ENCODE measurements at regions not wholly inside any gene's neighbourhood (a gene's known extent, or its start where the extent isn't known, plus 50 kb on each side); places are given as distances from the start of the nearest gene placed in this dataset.

DNA sequence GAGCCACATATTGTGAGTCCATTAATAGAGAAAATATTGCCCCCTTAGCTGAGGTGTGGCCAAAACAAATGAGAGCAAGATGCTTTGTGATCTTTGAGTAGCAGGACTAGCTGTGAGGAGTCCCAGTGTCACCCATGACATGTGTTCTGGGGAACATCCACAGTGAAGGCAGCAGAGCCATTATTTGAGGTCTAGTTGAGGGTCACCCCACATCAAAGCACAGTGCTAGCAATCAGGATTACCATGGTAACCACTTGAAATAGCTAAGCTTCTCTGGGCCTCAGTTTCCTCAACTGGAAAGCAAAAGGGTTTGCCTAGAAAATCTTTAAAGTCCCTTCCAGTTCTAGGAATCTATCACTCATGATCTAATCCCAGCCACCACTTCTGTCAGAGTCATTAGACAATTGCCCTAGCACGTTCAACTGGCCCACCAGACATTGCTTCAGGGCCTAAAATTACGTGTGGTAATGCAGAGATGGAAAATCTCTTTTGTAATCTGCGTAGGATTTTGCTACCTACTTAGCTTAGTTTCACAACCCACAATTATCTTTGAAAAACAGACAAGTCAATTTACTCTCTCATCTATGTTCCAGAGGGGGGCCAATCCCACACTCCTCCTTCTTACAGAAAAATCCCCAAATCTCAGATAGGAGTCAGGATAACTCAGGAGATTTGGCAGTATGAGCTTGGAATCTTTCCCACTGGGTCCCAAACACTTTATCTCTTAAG lies 251.2 kb upstream of the EGLN3 start:
- H3K79me2 ChIP-seq (ENCODE audit: insufficient read depth, low read length) = no peaks in the 10 kb centered on the region
- no TSS peak for BruUV-seq (replicated peaks)
- no peak for DNase-seq (ENCODE audit: low read depth, low spot score)
- no peaks in the 10 kb centered on the region for H3K27me3 ChIP-seq (ENCODE audit: insufficient read depth, low read length)
- H3K36me3 ChIP-seq (ENCODE audit: control insufficient read depth in 1 of 2, insufficient read depth in 2 of 2, low read length in 2 of 2) = no peaks in the 10 kb centered on the region
- H2AFZ ChIP-seq (ENCODE audit: low read depth, low read length, poor library complexity, severe bottlenecking) = no peak overlapping the region
- no peaks in the 10 kb centered on the region for H3K9me3 ChIP-seq (ENCODE audit: control insufficient read depth in 1 of 2, insufficient read depth in 1 of 2, low read depth in 1 of 2, low read length in 2 of 2)
- no peak for ATAC-seq
- peaks cover 0 to 6% of the 10 kb centered on the region in 2 experiments; a peak in 2 of 4 replicates for H3K4me1 ChIP-seq (ENCODE audit: control insufficient read depth in 1 of 2, insufficient read depth in 2 of 2, low read length in 2 of 2)
- no peak overlapping the region for H3K4me3 ChIP-seq (replicated peaks in 1 of 2; ENCODE audit: low read depth in 1 of 2, low read length in 2 of 2)
- TF ChIP-seq FOSL1 (IDR thresholded peaks at IDR 0.05; ENCODE audit: low read depth) = no peak
- TF ChIP-seq ZNF274 (IDR thresholded peaks at IDR 0.05; ENCODE audit: low read depth, low read length) = no peak
- TF ChIP-seq, protein P1, sequence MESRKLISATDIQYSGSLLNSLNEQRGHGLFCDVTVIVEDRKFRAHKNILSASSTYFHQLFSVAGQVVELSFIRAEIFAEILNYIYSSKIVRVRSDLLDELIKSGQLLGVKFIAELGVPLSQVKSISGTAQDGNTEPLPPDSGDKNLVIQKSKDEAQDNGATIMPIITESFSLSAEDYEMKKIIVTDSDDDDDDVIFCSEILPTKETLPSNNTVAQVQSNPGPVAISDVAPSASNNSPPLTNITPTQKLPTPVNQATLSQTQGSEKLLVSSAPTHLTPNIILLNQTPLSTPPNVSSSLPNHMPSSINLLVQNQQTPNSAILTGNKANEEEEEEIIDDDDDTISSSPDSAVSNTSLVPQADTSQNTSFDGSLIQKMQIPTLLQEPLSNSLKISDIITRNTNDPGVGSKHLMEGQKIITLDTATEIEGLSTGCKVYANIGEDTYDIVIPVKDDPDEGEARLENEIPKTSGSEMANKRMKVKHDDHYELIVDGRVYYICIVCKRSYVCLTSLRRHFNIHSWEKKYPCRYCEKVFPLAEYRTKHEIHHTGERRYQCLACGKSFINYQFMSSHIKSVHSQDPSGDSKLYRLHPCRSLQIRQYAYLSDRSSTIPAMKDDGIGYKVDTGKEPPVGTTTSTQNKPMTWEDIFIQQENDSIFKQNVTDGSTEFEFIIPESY (IDR thresholded peaks at IDR 0.05; ENCODE audit: extremely low read depth, insufficient replicate concordance, low read length) = no peak
- TF ChIP-seq EZH2phosphoT487 (IDR thresholded peaks at IDR 0.05; ENCODE audit: borderline replicate concordance) = no peak
- TF ChIP-seq, protein P2, sequence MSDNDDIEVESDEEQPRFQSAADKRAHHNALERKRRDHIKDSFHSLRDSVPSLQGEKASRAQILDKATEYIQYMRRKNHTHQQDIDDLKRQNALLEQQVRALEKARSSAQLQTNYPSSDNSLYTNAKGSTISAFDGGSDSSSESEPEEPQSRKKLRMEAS (IDR thresholded peaks at IDR 0.05) = no peak
- TF ChIP-seq, protein P3, sequence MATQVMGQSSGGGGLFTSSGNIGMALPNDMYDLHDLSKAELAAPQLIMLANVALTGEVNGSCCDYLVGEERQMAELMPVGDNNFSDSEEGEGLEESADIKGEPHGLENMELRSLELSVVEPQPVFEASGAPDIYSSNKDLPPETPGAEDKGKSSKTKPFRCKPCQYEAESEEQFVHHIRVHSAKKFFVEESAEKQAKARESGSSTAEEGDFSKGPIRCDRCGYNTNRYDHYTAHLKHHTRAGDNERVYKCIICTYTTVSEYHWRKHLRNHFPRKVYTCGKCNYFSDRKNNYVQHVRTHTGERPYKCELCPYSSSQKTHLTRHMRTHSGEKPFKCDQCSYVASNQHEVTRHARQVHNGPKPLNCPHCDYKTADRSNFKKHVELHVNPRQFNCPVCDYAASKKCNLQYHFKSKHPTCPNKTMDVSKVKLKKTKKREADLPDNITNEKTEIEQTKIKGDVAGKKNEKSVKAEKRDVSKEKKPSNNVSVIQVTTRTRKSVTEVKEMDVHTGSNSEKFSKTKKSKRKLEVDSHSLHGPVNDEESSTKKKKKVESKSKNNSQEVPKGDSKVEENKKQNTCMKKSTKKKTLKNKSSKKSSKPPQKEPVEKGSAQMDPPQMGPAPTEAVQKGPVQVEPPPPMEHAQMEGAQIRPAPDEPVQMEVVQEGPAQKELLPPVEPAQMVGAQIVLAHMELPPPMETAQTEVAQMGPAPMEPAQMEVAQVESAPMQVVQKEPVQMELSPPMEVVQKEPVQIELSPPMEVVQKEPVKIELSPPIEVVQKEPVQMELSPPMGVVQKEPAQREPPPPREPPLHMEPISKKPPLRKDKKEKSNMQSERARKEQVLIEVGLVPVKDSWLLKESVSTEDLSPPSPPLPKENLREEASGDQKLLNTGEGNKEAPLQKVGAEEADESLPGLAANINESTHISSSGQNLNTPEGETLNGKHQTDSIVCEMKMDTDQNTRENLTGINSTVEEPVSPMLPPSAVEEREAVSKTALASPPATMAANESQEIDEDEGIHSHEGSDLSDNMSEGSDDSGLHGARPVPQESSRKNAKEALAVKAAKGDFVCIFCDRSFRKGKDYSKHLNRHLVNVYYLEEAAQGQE (IDR thresholded peaks at IDR 0.05; ENCODE audit: low read depth) = no peak
- TF ChIP-seq EZH2 (IDR thresholded peaks at IDR 0.05) = no peak
- TF ChIP-seq, protein P4, sequence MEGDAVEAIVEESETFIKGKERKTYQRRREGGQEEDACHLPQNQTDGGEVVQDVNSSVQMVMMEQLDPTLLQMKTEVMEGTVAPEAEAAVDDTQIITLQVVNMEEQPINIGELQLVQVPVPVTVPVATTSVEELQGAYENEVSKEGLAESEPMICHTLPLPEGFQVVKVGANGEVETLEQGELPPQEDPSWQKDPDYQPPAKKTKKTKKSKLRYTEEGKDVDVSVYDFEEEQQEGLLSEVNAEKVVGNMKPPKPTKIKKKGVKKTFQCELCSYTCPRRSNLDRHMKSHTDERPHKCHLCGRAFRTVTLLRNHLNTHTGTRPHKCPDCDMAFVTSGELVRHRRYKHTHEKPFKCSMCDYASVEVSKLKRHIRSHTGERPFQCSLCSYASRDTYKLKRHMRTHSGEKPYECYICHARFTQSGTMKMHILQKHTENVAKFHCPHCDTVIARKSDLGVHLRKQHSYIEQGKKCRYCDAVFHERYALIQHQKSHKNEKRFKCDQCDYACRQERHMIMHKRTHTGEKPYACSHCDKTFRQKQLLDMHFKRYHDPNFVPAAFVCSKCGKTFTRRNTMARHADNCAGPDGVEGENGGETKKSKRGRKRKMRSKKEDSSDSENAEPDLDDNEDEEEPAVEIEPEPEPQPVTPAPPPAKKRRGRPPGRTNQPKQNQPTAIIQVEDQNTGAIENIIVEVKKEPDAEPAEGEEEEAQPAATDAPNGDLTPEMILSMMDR (IDR thresholded peaks at IDR 0.05 in 2 of 3, conservative IDR thresholded peaks at IDR 0.05 in 1 of 3; ENCODE audit: borderline replicate concordance in 1 of 3, insufficient read depth in 1 of 3, low read depth in 2 of 3, low read length in 2 of 3) = no peak
- TF ChIP-seq ELF1 (IDR thresholded peaks at IDR 0.05; ENCODE audit: borderline replicate concordance, low read depth) = no peak
- TF ChIP-seq YY1 (IDR thresholded peaks at IDR 0.05; ENCODE audit: extremely low read depth, insufficient replicate concordance, low read depth, low read length) = no peak
- TF ChIP-seq EGR1 (IDR thresholded peaks at IDR 0.05; ENCODE audit: low read depth) = no peak
- no peak for TF ChIP-seq JUND (IDR thresholded peaks at IDR 0.05)
- no peak for TF ChIP-seq SRF (IDR thresholded peaks at IDR 0.05; ENCODE audit: low read depth)
- no peak for TF ChIP-seq CEBPB (IDR thresholded peaks at IDR 0.05; ENCODE audit: low read depth)
- no peak for TF ChIP-seq TCF7L2 (IDR thresholded peaks at IDR 0.05; ENCODE audit: borderline replicate concordance, extremely low read depth, insufficient read depth, insufficient read length)
- TF ChIP-seq SP1 (IDR thresholded peaks at IDR 0.05; ENCODE audit: low read depth) = no peak
- TF ChIP-seq, protein P5, sequence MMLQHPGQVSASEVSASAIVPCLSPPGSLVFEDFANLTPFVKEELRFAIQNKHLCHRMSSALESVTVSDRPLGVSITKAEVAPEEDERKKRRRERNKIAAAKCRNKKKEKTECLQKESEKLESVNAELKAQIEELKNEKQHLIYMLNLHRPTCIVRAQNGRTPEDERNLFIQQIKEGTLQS (IDR thresholded peaks at IDR 0.05) = no peak
- TF ChIP-seq RAD21 (IDR thresholded peaks at IDR 0.05; ENCODE audit: low read depth) = no peak
- TF ChIP-seq CBX3 (IDR thresholded peaks at IDR 0.05; ENCODE audit: low read depth) = no peak
- no peak for TF ChIP-seq POLR2A (IDR thresholded peaks at IDR 0.05; ENCODE audit: borderline replicate concordance, extremely low read depth, insufficient read depth, insufficient read length)
- no peaks in the 10 kb centered on the region for H4K20me1 ChIP-seq (ENCODE audit: insufficient read depth)
- ChIA-PET POLR2A (no interaction called here), RAD21 (ENCODE audit: low non-redundant PET in 1 of 2, low total read pairs in 2 of 2, uncharacterized antibody in 2 of 2, unreplicated experiment in 2 of 2) (no interaction called here), CTCF (no interaction called here)
- intact Hi-C loops (cut with micrococcal nuclease) = no loop called here
- H3K27ac ChIP-seq (ENCODE audit: low read depth, low read length) = no peak overlapping the region
- no peak overlapping the region for H3K4me2 ChIP-seq (ENCODE audit: low read length)
- no peaks in the 10 kb centered on the region for H3K9me2 ChIP-seq (ENCODE audit: insufficient read depth)
- no peak overlapping the region for H3K9ac ChIP-seq (ENCODE audit: low read length)

Measured in HCT116 (cell line).